ENCODE measurements at regions not wholly inside any gene's neighbourhood (a gene's known extent, or its start where the extent isn't known, plus 50 kb on each side); places are given as distances from the start of the nearest gene placed in this dataset.

DNA sequence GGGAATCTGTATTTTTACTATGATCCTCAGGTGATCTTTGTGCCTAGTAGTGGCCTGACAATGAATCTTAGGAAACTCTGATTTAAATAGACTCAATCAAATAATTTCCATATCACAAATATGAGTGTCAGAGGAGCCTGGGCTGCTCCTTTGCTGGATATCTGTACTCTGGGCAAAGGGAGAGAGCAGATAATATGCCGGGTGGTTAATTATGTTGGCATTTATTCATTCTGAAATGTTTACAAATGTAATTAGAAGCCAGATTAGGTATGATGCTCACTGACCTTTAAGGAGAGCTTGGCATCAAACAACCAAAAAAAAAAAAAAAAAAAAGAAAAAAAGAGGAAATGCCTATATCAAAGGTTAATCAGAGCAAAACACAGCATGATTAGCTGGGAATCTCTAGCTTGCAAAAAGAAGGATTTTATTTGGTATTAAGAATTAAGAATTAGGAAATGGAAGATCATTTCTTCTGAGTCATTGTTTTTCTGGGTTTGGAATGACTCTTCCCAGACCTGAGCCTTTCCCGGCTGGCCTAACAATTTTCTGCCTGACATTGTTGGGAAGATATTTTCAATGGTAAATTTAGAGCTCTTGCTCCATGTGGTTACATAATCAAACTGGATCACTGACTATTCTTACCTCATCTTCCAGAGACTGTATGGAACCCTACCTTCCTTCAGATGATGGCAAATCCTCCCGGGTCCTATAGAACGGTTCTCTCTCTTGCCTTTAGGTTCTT, 365.3 kb downstream of the REEP3 start:
- TF ChIP-seq, protein P1, sequence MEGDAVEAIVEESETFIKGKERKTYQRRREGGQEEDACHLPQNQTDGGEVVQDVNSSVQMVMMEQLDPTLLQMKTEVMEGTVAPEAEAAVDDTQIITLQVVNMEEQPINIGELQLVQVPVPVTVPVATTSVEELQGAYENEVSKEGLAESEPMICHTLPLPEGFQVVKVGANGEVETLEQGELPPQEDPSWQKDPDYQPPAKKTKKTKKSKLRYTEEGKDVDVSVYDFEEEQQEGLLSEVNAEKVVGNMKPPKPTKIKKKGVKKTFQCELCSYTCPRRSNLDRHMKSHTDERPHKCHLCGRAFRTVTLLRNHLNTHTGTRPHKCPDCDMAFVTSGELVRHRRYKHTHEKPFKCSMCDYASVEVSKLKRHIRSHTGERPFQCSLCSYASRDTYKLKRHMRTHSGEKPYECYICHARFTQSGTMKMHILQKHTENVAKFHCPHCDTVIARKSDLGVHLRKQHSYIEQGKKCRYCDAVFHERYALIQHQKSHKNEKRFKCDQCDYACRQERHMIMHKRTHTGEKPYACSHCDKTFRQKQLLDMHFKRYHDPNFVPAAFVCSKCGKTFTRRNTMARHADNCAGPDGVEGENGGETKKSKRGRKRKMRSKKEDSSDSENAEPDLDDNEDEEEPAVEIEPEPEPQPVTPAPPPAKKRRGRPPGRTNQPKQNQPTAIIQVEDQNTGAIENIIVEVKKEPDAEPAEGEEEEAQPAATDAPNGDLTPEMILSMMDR (IDR thresholded peaks at IDR 0.05; ENCODE audit: low read depth, low read length), result no peak
- TF ChIP-seq EZH2phosphoT487 (IDR thresholded peaks at IDR 0.05; ENCODE audit: low read depth), result no peak
